ENCODE measurements at regions not wholly inside any gene's neighbourhood (a gene's known extent, or its start where the extent isn't known, plus 50 kb on each side); places are given as distances from the start of the nearest gene placed in this dataset.

GRCh38 chr10:52940921-52941320 is 168.3 kb upstream of the MBL2 start:
- no peak overlapping the region for H3K4me3 Mint-ChIP-seq
- no peaks in the 10 kb centered on the region for H3K4me1 Mint-ChIP-seq
- peaks cover 2% of the 10 kb centered on the region for H3K27me3 Mint-ChIP-seq (ENCODE audit: insufficient read depth)
- Histone ChIP-seq H3K27me3 (ENCODE audit: control insufficient read depth, insufficient read depth, low read length, poor library complexity, severe bottlenecking) (no peaks in the 10 kb centered on the region), H3K4me1 (ENCODE audit: control insufficient read depth, insufficient read depth, low read length) (no peaks in the 10 kb centered on the region), H3K27ac (ENCODE audit: low read depth, low read length) (no peak overlapping the region), H3K36me3 (ENCODE audit: control insufficient read depth, insufficient read depth, low read length) (no peaks in the 10 kb centered on the region), H3K9ac (ENCODE audit: extremely low read depth, low read length, poor library complexity, severe bottlenecking) (no peak overlapping the region), H3K4me3 (ENCODE audit: low read length) (no peak overlapping the region), H3K9me3 (ENCODE audit: control insufficient read depth, low read length) (no peaks in the 10 kb centered on the region)
- peaks cover 5% of the 10 kb centered on the region for H3K9me3 Mint-ChIP-seq
- DNase-seq, result no peak
- 97% methylated on average over 6 to 12 of the region's 12 CpGs for WGBS, 2 experiments (ENCODE audit: insufficient coverage in 1 of 2, insufficient read length in 1 of 2)
- TF ChIP-seq CTCF (conservative IDR thresholded peaks at IDR 0.05), result no peak
- H3K27ac Mint-ChIP-seq, result no peak overlapping the region
- H3K36me3 Mint-ChIP-seq (ENCODE audit: low read depth), result no peaks in the 10 kb centered on the region

- WGBS, 2 experiments (ENCODE audit: insufficient coverage in 1 of 2, insufficient read length in 1 of 2), result 84 to 95% methylated on average over 7 to 12 of the region's 12 CpGs
- Mint-ChIP-seq H3K4me1 (no peaks in the 10 kb centered on the region), H3K36me3 (ENCODE audit: low read depth) (no peaks in the 10 kb centered on the region), H3K9me3 (peaks cover 5% of the 10 kb centered on the region), H3K27me3 (ENCODE audit: insufficient read depth) (peaks cover 2% of the 10 kb centered on the region), H3K27ac (no peak overlapping the region), H3K4me3 (no peak overlapping the region)
- Histone ChIP-seq H3K36me3 (ENCODE audit: control insufficient read depth, insufficient read depth, low read length) (no peaks in the 10 kb centered on the region), H3K27ac (ENCODE audit: low read depth, low read length) (no peak overlapping the region), H3K4me3 (ENCODE audit: low read length) (no peak overlapping the region), H3K4me1 (ENCODE audit: control insufficient read depth, insufficient read depth, low read length) (no peaks in the 10 kb centered on the region), H3K9me3 (ENCODE audit: control insufficient read depth, low read length) (no peaks in the 10 kb centered on the region), H3K27me3 (ENCODE audit: control insufficient read depth, insufficient read depth, low read length, poor library complexity, severe bottlenecking) (no peaks in the 10 kb centered on the region), H3K9ac (ENCODE audit: extremely low read depth, low read length, poor library complexity, severe bottlenecking) (no peak overlapping the region)
- no peak for TF ChIP-seq CTCF (conservative IDR thresholded peaks at IDR 0.05)
- DNase-seq, result no peak
Measured at GRCh38 chr10:52939894-52940293, 167.3 kb upstream of the MBL2 start.

GRCh38 chr10:52933748-52934147 is 161.2 kb upstream of the MBL2 start:
- Mint-ChIP-seq H3K27ac (no peak overlapping the region), H3K4me1 (peaks cover 2% of the 10 kb centered on the region), H3K36me3 (ENCODE audit: low read depth) (no peaks in the 10 kb centered on the region), H3K9me3 (no peaks in the 10 kb centered on the region), H3K4me3 (no peak overlapping the region), H3K27me3 (ENCODE audit: insufficient read depth) (no peaks in the 10 kb centered on the region)
- Histone ChIP-seq H3K27me3 (ENCODE audit: control insufficient read depth, insufficient read depth, low read length, poor library complexity, severe bottlenecking) (peaks cover 4% of the 10 kb centered on the region), H3K9ac (ENCODE audit: extremely low read depth, low read length, poor library complexity, severe bottlenecking) (no peak overlapping the region), H3K27ac (ENCODE audit: low read depth, low read length) (no peak overlapping the region), H3K36me3 (ENCODE audit: control insufficient read depth, insufficient read depth, low read length) (no peaks in the 10 kb centered on the region), H3K9me3 (ENCODE audit: control insufficient read depth, low read length) (no peaks in the 10 kb centered on the region), H3K4me1 (ENCODE audit: control insufficient read depth, insufficient read depth, low read length) (no peaks in the 10 kb centered on the region), H3K4me3 (ENCODE audit: low read length) (no peak overlapping the region)
- 86 to 100% methylated on average over 1 of the region's 1 CpG for WGBS, 2 experiments (ENCODE audit: insufficient coverage in 1 of 2, insufficient read length in 1 of 2)
- DNase-seq, result no peak
- no peak for TF ChIP-seq CTCF (conservative IDR thresholded peaks at IDR 0.05)

All from endodermal cell (in vitro differentiated cells).